ENCODE measurements at regions not wholly inside any gene's neighbourhood (a gene's known extent, or its start where the extent isn't known, plus 50 kb on each side); places are given as distances from the start of the nearest gene placed in this dataset.
"Not testable (repeated sequence)": the region's sequence is repeated elsewhere in the genome, so short reads cannot be mapped to it uniquely, and the experiment has no call there.

- not testable (repeated sequence) for DNase-seq (ENCODE audit: low read depth); H3K4me3 ChIP-seq (ENCODE audit: low read depth, low read length)
These were observed 150.6 kb upstream of the ANKRD20A1 start for GRCh38 chr9:67708109-67708508.

- DNase-seq (ENCODE audit: low read depth); H3K4me3 ChIP-seq (ENCODE audit: low read depth, low read length): not testable (repeated sequence)
These were observed 147.3 kb upstream of the ANKRD20A1 start for GRCh38 chr9:67711429-67711828.

GRCh38 chr9:67711931-67712330 lies 146.8 kb upstream of the ANKRD20A1 start:
- peak overlapping the region; percentile 31 for H3K4me3 ChIP-seq (ENCODE audit: low read depth, low read length)
- DNase-seq (ENCODE audit: low read depth) = not testable (repeated sequence)

GRCh38 chr9:67712956-67713355 lies 145.8 kb upstream of the ANKRD20A1 start:
- H3K4me3 ChIP-seq (ENCODE audit: low read depth, low read length); DNase-seq (ENCODE audit: low read depth): not testable (repeated sequence)

- not testable (repeated sequence) for H3K4me3 ChIP-seq (ENCODE audit: low read depth, low read length); DNase-seq (ENCODE audit: low read depth)
These were observed 140.8 kb upstream of the ANKRD20A1 start for GRCh38 chr9:67717830-67718388.

- not testable (repeated sequence) for DNase-seq (ENCODE audit: low read depth)
- H3K4me3 ChIP-seq (ENCODE audit: low read depth, low read length) = peak overlapping the region; percentile 14
These were observed 138.2 kb upstream of the ANKRD20A1 start for GRCh38 chr9:67720491-67720890.

GRCh38 chr9:67722460-67723090 lies 136.2 kb upstream of the ANKRD20A1 start:
- H3K4me3 ChIP-seq (ENCODE audit: low read depth, low read length) = not testable (repeated sequence)

GRCh38 chr9:67723185-67723584 lies 135.5 kb upstream of the ANKRD20A1 start:
- DNase-seq (ENCODE audit: low read depth) = not testable (repeated sequence)
- H3K4me3 ChIP-seq (ENCODE audit: low read depth, low read length) = peak overlapping the region; percentile 42

More at GRCh38 chr9:67722460-67723090, 136.2 kb upstream of the ANKRD20A1 start:
- not testable (repeated sequence) for DNase-seq (ENCODE audit: low read depth)

GRCh38 chr9:67724885-67725284 lies 133.8 kb upstream of the ANKRD20A1 start:
- H3K4me3 ChIP-seq (ENCODE audit: low read depth, low read length); DNase-seq (ENCODE audit: low read depth): not testable (repeated sequence)

GRCh38 chr9:67726213-67726988 lies 132.3 kb upstream of the ANKRD20A1 start:
- peak overlapping the region; percentile 38 for H3K4me3 ChIP-seq (ENCODE audit: low read depth, low read length)
- not testable (repeated sequence) for DNase-seq (ENCODE audit: low read depth)

- not testable (repeated sequence) for H3K4me3 ChIP-seq (ENCODE audit: low read depth, low read length); DNase-seq (ENCODE audit: low read depth)
These were observed 95.6 kb upstream of the ANKRD20A1 start for GRCh38 chr9:67763133-67763532.

- H3K4me3 ChIP-seq (ENCODE audit: low read depth, low read length); DNase-seq (ENCODE audit: low read depth): not testable (repeated sequence)
These were observed 86.9 kb upstream of the ANKRD20A1 start for GRCh38 chr9:67771807-67772206.

GRCh38 chr9:67800170-67800569 lies 58.6 kb upstream of the ANKRD20A1 start:
- not testable (repeated sequence) for H3K4me3 ChIP-seq (ENCODE audit: low read depth, low read length); DNase-seq (ENCODE audit: low read depth)

Data from epithelial cell of proximal tubule (primary cell).